ENCODE measurements at regions not wholly inside any gene's neighbourhood (a gene's known extent, or its start where the extent isn't known, plus 50 kb on each side); places are given as distances from the start of the nearest gene placed in this dataset.
A peak's percentile ranks its signal among the peaks of the same experiment; 100 is the strongest.

DNA sequence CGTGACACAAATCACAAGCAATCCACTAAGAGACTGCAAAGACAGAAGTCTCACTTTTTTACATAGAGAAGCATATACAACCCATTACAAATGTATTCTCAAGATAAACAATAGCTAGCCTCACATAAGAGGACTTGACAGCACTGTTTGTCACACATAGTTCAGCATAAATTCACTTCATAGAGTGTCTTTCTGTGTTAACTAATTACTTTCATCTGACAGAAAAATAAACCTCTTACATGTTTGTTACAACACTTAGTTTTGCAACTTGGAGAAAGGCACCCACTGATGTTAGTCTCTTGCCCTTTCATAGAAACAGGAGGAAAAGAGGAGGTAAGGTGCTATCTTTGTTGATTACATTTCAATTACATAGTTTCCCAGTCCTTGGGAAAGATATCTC, 2221.9 kb upstream of the RAG2 start:
- TF ChIP-seq CTCF (IDR thresholded peaks at IDR 0.05; ENCODE audit: extremely low read depth, insufficient read depth, missing control alignments): no peak
- in situ Hi-C loops (cut with MboI; ENCODE audit: low pct_unique_long_range_greater_than_20kb, low sequenced_read_pairs, unreplicated experiment): no loop called here
- no peak for DNase-seq (ENCODE audit: low spot score)

DNA sequence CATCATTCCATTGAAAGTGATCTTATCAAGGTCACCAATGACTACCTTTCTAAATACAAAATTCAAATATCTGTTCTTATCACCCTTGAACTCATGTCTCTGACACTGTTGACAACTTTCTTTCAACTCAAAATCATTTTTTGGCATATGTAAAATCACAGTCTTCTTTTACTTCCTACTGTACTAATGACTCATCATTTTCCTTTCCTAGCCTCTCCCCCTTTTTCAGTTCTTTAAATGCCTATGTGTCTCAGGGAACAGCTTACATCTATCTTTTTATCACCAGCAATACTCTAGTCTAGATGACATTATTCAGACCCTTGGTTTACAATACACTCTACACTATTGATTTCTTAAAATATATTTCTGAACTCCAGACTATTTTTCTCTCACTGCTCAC, 2220.7 kb upstream of the RAG2 start:
- no peak for TF ChIP-seq CTCF (IDR thresholded peaks at IDR 0.05; ENCODE audit: extremely low read depth, insufficient read depth, missing control alignments)
- DNase-seq (ENCODE audit: low spot score): no peak
- in situ Hi-C loops (cut with MboI; ENCODE audit: low pct_unique_long_range_greater_than_20kb, low sequenced_read_pairs, unreplicated experiment): no loop called here

DNA sequence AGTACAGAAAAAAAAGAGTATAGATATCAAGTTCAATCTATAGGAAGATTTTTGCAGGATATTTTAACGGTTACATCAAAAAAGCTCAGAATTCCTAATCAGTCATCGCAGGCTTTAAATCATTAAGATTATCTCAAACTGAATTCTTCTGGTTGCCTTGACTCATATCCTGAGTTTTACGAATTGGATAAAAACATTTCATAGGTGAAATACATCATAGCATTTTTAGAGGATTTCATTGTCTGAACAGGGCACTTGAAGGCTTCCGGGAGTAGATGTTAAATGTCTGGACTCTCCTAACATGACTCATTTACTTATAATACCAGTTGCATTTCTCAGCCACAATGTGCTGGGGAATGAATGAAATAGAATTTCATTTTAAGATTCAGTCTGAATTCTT, 2216.6 kb upstream of the RAG2 start:
- in situ Hi-C loops (cut with MboI; ENCODE audit: low pct_unique_long_range_greater_than_20kb, low sequenced_read_pairs, unreplicated experiment): no loop called here
- no peak for DNase-seq (ENCODE audit: low spot score)
- no peak for TF ChIP-seq CTCF (IDR thresholded peaks at IDR 0.05; ENCODE audit: extremely low read depth, insufficient read depth, missing control alignments)

DNA sequence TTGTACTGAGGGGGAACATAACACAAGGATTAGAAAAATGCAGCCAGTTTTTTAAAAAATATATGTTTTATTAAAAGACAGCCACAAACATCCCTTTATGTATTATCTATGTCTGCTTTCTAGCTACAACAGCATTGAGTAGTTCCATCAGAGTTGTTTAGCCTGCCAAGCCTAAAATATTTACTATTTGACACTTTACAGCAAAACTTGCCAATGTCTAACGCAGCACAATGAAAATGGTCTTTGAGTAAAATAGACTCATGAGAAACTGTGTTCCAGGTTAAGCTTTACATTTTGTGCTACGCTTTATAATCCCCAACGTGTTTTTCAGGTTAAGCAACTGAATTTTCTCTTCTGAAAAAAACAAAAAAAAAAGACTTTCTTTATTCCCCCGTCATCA, 2211.5 kb upstream of the RAG2 start:
- no peak for DNase-seq (ENCODE audit: low spot score)
- no peak for TF ChIP-seq CTCF (IDR thresholded peaks at IDR 0.05; ENCODE audit: extremely low read depth, insufficient read depth, missing control alignments)
- in situ Hi-C loops (cut with MboI; ENCODE audit: low pct_unique_long_range_greater_than_20kb, low sequenced_read_pairs, unreplicated experiment): no loop called here

GRCh38 chr11:38796281-38796680, 2198.2 kb upstream of the RAG2 start:
- DNase-seq (ENCODE audit: low spot score): no peak
- TF ChIP-seq CTCF (IDR thresholded peaks at IDR 0.05; ENCODE audit: extremely low read depth, insufficient read depth, missing control alignments): no peak
- in situ Hi-C loops (cut with MboI; ENCODE audit: low pct_unique_long_range_greater_than_20kb, low sequenced_read_pairs, unreplicated experiment): no loop called here

- TF ChIP-seq CTCF (IDR thresholded peaks at IDR 0.05; ENCODE audit: extremely low read depth, insufficient read depth, missing control alignments): no peak
- in situ Hi-C loops (cut with MboI; ENCODE audit: low pct_unique_long_range_greater_than_20kb, low sequenced_read_pairs, unreplicated experiment): no loop called here
- DNase-seq (ENCODE audit: low spot score): no peak
Observed at GRCh38 chr11:38795027-38795426, 2197.0 kb upstream of the RAG2 start.

DNA sequence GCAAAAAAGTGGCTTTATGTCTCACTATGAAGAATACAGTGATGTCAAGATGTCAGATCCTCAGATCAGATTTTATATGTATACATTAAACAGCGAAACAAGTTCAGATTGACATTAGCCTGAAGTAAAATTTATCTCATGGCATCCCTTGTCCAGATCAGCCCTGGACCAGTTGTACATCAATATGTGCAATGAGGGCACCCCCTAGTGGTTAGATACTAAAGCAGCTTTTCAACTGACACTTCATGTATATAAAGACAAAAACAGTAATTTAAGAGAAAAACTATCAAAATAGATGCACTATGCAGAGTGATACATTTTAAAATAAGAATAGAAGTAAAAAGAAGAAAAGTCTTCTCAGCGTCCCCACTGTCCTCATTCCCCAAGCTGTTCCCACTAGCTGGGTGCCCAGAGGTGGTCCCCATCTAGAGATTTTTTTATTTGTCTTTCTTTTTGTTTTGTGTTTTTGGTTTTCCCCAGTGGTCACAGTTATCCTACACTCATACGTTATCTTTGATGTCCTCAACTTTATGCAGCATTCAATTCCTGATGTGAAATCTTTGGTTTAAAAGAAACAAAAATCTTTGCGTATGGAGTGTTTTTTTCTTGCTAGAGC, 2193.4 kb upstream of the RAG2 start:
- peak; percentile 77 for TF ChIP-seq CTCF (IDR thresholded peaks at IDR 0.05; ENCODE audit: extremely low read depth, insufficient read depth, missing control alignments)
- in situ Hi-C loops (cut with MboI; ENCODE audit: low pct_unique_long_range_greater_than_20kb, low sequenced_read_pairs, unreplicated experiment): no loop called here
- peak; percentile 44 for DNase-seq (ENCODE audit: low spot score)
